ENCODE measurements at regions not wholly inside any gene's neighbourhood (a gene's known extent, or its start where the extent isn't known, plus 50 kb on each side); places are given as distances from the start of the nearest gene placed in this dataset.

GRCh38 chr15:53437366-53437765 lies 322.1 kb downstream of the WDR72 start:
- TF ChIP-seq POLR2A (IDR thresholded peaks at IDR 0.05) (no peak), CTCF (IDR thresholded peaks at IDR 0.05) (no peak)
